Caki2 (cell line): ENCODE measurements at regions not wholly inside any gene's neighbourhood (a gene's known extent, or its start where the extent isn't known, plus 50 kb on each side); places are given as distances from the start of the nearest gene placed in this dataset.

ENCODE experiments used
- DNase-seq: peaks from one replicate; pipeline ENCODE4 v3.0.0-alpha.2; 2015; ENCODE audit warnings: low read depth
- in situ Hi-C: cut with HindIII; loops from 2 replicates; pipeline ENCODE4 v1.10.0; 2016; ENCODE audit warnings: low sequenced_read_pairs, low pct_unique_long_range_greater_than_20kb, mixed read lengths

- in situ Hi-C loops: no loop called here
- DNase-seq: no peak
Measured at GRCh38 chr5:121745407-121745806, 106.3 kb upstream of the FTMT start.

- no peak for DNase-seq
- in situ Hi-C loops: no loop called here
Measured at GRCh38 chr5:121746763-121747162, 104.9 kb upstream of the FTMT start.

GRCh38 chr5:121748686-121749085 lies 103.0 kb upstream of the FTMT start:
- in situ Hi-C loops: no loop called here
- no peak for DNase-seq

- in situ Hi-C loops: no loop called here
- no peak for DNase-seq
Measured at GRCh38 chr5:121752149-121752548, 99.5 kb upstream of the FTMT start.

GRCh38 chr5:121755266-121755665 lies 96.4 kb upstream of the FTMT start:
- in situ Hi-C loops: no loop called here
- no peak for DNase-seq

GRCh38 chr5:121757753-121758152 lies 93.9 kb upstream of the FTMT start:
- no peak for DNase-seq
- in situ Hi-C loops: no loop called here

- DNase-seq: no peak
- in situ Hi-C loops: no loop called here
Measured at GRCh38 chr5:121758615-121759014, 93.1 kb upstream of the FTMT start.

GRCh38 chr5:121762426-121762825 lies 89.3 kb upstream of the FTMT start:
- DNase-seq: no peak
- in situ Hi-C loops: no loop called here

GRCh38 chr5:121763665-121764064 lies 88.0 kb upstream of the FTMT start:
- in situ Hi-C loops: no loop called here
- DNase-seq: no peak

GRCh38 chr5:121780406-121780805 lies 71.3 kb upstream of the FTMT start:
- no peak for DNase-seq
- in situ Hi-C loops: no loop called here

GRCh38 chr5:121783700-121784099 lies 68.0 kb upstream of the FTMT start:
- in situ Hi-C loops: no loop called here
- DNase-seq: no peak

GRCh38 chr5:121793791-121794190 lies 57.9 kb upstream of the FTMT start:
- no peak for DNase-seq
- in situ Hi-C loops: no loop called here

- DNase-seq: no peak
- in situ Hi-C loops: no loop called here
Measured at GRCh38 chr5:121795511-121795910, 56.2 kb upstream of the FTMT start.

- in situ Hi-C loops: no loop called here
- DNase-seq: no peak
Measured at GRCh38 chr5:121797681-121798518, 53.8 kb upstream of the FTMT start.
